ENCODE measurements at regions not wholly inside any gene's neighbourhood (a gene's known extent, or its start where the extent isn't known, plus 50 kb on each side); places are given as distances from the start of the nearest gene placed in this dataset.

DNA sequence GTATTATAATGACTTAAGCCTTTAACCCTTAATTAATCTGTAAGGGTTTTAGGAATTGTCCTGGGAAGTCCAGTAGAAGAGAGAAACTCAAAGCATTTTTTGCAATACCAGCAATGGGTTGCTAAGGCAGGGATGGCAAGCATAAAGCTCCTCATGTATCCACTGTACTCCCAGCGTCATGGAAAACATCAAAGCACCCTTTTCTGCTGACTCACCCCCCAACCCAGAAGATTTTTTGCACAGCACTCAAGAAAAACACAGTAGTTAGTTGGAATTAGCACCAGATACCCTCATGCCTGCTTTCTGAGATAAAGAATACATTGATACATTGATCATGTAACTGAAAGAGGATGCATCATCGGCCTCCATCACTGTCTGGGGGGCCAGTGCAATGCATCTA lies 199.1 kb upstream of the CNOT2 start:
- no peaks in the 10 kb centered on the region for H3K36me3 ChIP-seq
- no peak overlapping the region for H3K27ac ChIP-seq
- H3K4me1 ChIP-seq = peaks cover 11% of the 10 kb centered on the region
- TF ChIP-seq, protein P1, sequence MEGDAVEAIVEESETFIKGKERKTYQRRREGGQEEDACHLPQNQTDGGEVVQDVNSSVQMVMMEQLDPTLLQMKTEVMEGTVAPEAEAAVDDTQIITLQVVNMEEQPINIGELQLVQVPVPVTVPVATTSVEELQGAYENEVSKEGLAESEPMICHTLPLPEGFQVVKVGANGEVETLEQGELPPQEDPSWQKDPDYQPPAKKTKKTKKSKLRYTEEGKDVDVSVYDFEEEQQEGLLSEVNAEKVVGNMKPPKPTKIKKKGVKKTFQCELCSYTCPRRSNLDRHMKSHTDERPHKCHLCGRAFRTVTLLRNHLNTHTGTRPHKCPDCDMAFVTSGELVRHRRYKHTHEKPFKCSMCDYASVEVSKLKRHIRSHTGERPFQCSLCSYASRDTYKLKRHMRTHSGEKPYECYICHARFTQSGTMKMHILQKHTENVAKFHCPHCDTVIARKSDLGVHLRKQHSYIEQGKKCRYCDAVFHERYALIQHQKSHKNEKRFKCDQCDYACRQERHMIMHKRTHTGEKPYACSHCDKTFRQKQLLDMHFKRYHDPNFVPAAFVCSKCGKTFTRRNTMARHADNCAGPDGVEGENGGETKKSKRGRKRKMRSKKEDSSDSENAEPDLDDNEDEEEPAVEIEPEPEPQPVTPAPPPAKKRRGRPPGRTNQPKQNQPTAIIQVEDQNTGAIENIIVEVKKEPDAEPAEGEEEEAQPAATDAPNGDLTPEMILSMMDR (IDR thresholded peaks at IDR 0.05) = no peak
- H3K9ac ChIP-seq (ENCODE audit: low read depth in 2 of 2, low read length in 2 of 2) = no peak overlapping the region
- no peaks in the 10 kb centered on the region for H3K27me3 ChIP-seq
- H3K4me3 ChIP-seq = no peak overlapping the region
- intact Hi-C loops (cut with DNase I) = no loop called here
- no peaks in the 10 kb centered on the region for H3K9me3 ChIP-seq
- no peak for DNase-seq

DNA sequence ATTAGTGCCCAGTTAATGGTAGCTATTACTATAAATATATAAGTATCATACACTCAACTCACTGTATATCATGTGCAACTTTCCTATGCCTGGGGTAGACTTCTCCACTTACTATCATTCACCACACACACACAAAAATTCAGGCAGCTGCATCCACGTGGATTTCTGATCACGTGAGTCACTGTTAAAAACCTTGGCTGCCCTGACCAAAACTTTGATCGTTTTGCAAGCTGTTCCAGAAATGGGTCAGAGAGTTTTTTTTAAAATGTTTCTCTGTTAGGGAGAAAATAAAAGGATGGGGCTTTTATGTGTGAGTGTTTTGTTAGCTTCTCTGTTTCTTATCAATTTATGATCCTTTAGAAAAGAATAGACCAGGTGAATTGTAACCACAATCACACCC lies 198.2 kb upstream of the CNOT2 start:
- peak; percentile 38 for DNase-seq
- intact Hi-C loops (cut with DNase I) = no loop called here
- Histone ChIP-seq H3K27ac (peak overlapping the region; percentile 5), H3K27me3 (no peaks in the 10 kb centered on the region), H3K9me3 (no peaks in the 10 kb centered on the region), H3K4me1 (peaks cover 13% of the 10 kb centered on the region), H3K36me3 (no peaks in the 10 kb centered on the region), H3K9ac (ENCODE audit: low read depth in 2 of 2, low read length in 2 of 2) (peak overlapping the region in 1 of 2 donors; percentile 21), H3K4me3 (no peak overlapping the region)
- TF ChIP-seq, protein P1 (IDR thresholded peaks at IDR 0.05) = no peak

DNA sequence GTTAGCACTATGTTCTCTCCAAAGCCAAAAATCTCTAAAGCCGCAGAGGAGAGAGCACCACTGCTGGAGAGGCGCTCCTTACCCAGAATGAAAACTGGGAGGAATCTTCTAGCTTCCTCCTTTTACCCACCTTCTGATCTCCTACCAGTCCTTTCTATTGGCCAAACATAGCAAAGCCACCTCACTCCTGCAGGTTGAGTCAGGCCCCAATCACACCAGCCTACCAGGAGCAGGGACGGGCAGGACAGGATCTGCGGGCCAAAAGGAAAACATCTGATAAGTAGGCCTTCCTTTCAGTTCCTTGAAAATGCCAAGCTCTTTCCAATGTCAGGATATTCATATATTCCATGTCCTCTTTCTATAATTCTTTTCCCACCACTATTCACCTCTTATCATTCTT lies 197.7 kb upstream of the CNOT2 start:
- Histone ChIP-seq H3K9ac (ENCODE audit: low read depth in 2 of 2, low read length in 2 of 2) (peak overlapping the region in 1 of 2 donors; percentile 21), H3K27me3 (no peaks in the 10 kb centered on the region), H3K36me3 (no peaks in the 10 kb centered on the region), H3K4me3 (no peak overlapping the region), H3K4me1 (peaks cover 13% of the 10 kb centered on the region), H3K27ac (peak overlapping the region; percentile 5), H3K9me3 (no peaks in the 10 kb centered on the region)
- TF ChIP-seq, protein P1 (IDR thresholded peaks at IDR 0.05) = no peak
- DNase-seq = peak; percentile 34
- intact Hi-C loops (cut with DNase I) = no loop called here

DNA sequence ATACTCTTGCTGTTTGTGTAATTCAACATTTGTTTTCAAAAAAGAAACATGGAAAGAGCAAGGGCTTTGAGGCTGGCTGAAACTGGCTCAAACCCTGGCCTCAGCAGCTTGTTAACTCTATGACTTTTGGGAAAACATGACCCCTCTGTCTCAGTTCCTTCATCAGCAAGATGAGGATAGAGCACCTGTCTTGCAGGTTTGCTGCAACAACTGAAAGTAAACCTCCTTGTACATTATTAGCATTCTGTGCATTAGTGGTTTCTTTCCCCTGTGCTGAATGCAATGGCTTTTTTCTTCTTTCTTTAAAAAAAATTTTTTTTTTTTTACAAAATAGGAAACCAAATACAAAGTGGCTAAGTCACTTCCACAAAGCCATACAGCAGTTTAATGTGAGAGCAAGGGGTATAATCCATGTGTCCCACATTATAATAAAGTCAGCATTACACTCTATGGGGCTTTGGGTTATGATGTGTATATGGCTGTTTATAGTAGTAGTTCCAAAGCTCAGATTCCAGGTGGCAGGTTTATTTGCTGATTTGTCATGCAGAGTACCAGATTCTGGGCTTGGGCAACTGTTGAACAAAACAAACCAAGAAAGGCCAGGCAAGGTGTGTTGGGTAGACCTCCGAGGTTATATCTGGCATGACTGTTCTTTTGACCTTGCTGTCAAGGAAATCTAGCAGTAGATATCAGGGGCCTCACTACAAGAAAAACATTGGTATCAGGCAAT lies 194.5 kb upstream of the CNOT2 start:
- peak; percentile 36 for DNase-seq
- peak overlapping the region; percentile 42 for H3K27ac ChIP-seq
- H3K9ac ChIP-seq (ENCODE audit: low read depth in 2 of 2, low read length in 2 of 2) = no peak overlapping the region
- intact Hi-C loops (cut with DNase I) = no loop called here
- H3K4me1 ChIP-seq = peaks cover 17% of the 10 kb centered on the region
- H3K36me3 ChIP-seq = no peaks in the 10 kb centered on the region
- no peaks in the 10 kb centered on the region for H3K9me3 ChIP-seq
- H3K27me3 ChIP-seq = no peaks in the 10 kb centered on the region
- H3K4me3 ChIP-seq = no peak overlapping the region
- TF ChIP-seq, protein P1 (IDR thresholded peaks at IDR 0.05) = no peak

DNA sequence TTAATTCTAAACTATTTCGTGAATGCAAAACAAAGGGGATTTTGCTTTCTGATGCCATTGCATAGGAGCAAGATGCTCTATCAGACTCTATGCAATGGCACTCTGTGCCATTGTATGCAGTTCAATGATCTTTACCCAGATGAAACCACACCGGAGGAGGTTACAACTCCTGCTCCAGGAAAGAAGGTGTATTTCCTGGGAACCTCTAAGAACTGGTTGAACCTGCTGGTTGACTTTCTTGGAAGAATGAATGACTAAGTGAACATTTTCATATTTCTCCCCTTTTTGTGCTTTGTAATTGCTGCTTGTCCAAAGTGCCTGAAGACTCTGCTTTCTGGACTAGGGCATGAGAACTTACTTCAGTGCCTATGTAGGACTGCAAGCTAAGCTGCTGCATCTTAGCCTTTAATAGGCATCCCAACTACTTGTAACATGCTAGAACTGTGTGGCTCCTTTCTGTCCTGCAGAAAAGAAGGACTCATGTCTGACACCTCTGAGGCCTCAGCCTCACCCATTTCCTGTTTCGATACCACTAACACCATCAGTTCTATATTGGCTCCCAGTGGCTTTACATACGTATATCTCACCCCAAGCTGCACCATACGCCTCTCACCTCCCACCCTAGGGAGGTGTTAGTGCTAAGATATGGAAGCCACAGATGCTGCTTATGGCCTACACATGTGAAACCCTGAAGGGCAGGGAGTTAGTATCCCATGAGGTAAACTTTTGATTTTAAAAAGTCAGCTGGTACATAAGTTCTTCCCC lies 193.5 kb upstream of the CNOT2 start:
- peak; percentile 70 for DNase-seq
- no peaks in the 10 kb centered on the region for H3K9me3 ChIP-seq
- intact Hi-C loops (cut with DNase I) = no loop called here
- H3K9ac ChIP-seq (ENCODE audit: low read depth in 2 of 2, low read length in 2 of 2) = no peak overlapping the region
- H3K4me3 ChIP-seq = no peak overlapping the region
- peak overlapping the region; percentile 42 for H3K27ac ChIP-seq
- H3K4me1 ChIP-seq = peaks cover 8% of the 10 kb centered on the region
- H3K36me3 ChIP-seq = no peaks in the 10 kb centered on the region
- no peaks in the 10 kb centered on the region for H3K27me3 ChIP-seq
- TF ChIP-seq, protein P1 (IDR thresholded peaks at IDR 0.05) = no peak

Measured in colonic mucosa (tissue), 4 donors.